Astrocyte (in vitro differentiated cells and primary cell): ENCODE measurements at regions not wholly inside any gene's neighbourhood (a gene's known extent, or its start where the extent isn't known, plus 50 kb on each side); places are given as distances from the start of the nearest gene placed in this dataset.

ENCODE experiments used
- EZH2 ChIP-seq: IDR thresholded peaks from 2 replicates; pipeline ENCODE4 v1.6.1; 2012; ENCODE audit warnings: mild to moderate bottlenecking, low read length, inconsistent platforms; ENCODE audit not compliant: insufficient read depth
- TF ChIP-seq, protein P1 (sequence below): IDR thresholded peaks from 2 replicates; pipeline ENCODE4 v1.5.1; 2011; ENCODE audit warnings: low read depth, mild to moderate bottlenecking, inconsistent platforms, low read length, moderate library complexity; ENCODE audit not compliant: insufficient read depth

DNA sequence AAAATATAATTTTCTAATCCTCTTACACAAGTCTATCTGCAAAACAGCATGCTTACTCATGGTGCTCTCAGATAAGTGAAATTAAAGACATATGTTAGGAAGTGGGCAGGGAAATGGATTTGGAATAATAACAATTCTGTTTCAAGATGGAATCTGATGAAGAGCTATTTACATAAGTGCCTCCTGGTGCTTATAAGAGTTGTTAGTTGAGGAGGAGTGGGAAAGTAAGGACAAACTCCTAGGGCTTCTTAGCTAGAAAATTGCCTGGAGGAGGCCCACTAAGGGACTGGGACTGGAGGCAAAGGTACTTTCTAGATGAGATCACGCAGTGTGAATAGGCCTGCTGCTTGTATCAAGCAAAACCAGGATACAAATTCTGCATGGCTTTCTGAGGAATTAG is 939.8 kb downstream of the GLUD2 start:
- TF ChIP-seq, protein P1, sequence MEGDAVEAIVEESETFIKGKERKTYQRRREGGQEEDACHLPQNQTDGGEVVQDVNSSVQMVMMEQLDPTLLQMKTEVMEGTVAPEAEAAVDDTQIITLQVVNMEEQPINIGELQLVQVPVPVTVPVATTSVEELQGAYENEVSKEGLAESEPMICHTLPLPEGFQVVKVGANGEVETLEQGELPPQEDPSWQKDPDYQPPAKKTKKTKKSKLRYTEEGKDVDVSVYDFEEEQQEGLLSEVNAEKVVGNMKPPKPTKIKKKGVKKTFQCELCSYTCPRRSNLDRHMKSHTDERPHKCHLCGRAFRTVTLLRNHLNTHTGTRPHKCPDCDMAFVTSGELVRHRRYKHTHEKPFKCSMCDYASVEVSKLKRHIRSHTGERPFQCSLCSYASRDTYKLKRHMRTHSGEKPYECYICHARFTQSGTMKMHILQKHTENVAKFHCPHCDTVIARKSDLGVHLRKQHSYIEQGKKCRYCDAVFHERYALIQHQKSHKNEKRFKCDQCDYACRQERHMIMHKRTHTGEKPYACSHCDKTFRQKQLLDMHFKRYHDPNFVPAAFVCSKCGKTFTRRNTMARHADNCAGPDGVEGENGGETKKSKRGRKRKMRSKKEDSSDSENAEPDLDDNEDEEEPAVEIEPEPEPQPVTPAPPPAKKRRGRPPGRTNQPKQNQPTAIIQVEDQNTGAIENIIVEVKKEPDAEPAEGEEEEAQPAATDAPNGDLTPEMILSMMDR: no peak
- no peak for TF ChIP-seq EZH2
